Astrocyte (in vitro differentiated cells and primary cell): ENCODE measurements at regions not wholly inside any gene's neighbourhood (a gene's known extent, or its start where the extent isn't known, plus 50 kb on each side); places are given as distances from the start of the nearest gene placed in this dataset.

ENCODE experiments used
- DNase-seq: peaks from one replicate; pipeline ENCODE4 v3.0.0-alpha.2; 2010; ENCODE audit warnings: low read depth
- FAIRE-seq: peaks from 2 replicates; lab custom pipeline; 2011; peaks lifted over from hg19 to GRCh38; lab: Jason Lieb, UNC
- H2AFZ ChIP-seq: 2 replicates; pipeline ENCODE4 v1.6.0; 2012; ENCODE audit warnings: low read depth, low read length, inconsistent platforms
- H3K27ac ChIP-seq: 2 replicates; pipeline ENCODE4 v1.5.1; 2011; ENCODE audit warnings: low read depth, low read length, inconsistent platforms
- H3K27me3 ChIP-seq: 2 replicates; pipeline ENCODE4 v1.6.0; 2011; ENCODE audit warnings: low read length, inconsistent platforms; ENCODE audit not compliant: insufficient read depth
- H3K36me3 ChIP-seq: 2 replicates; pipeline ENCODE4 v1.5.1; 2011; ENCODE audit warnings: low read length, inconsistent platforms; ENCODE audit not compliant: insufficient read depth
- H3K4me1 ChIP-seq: 2 replicates; pipeline ENCODE4 v1.5.1; 2011; ENCODE audit warnings: low read length, inconsistent platforms; ENCODE audit not compliant: insufficient read depth
- H3K4me2 ChIP-seq: 2 replicates; pipeline ENCODE4 v1.6.0; 2012; ENCODE audit warnings: low read length, inconsistent platforms
- H3K4me3 ChIP-seq: 2 replicates; pipeline ENCODE4 v1.5.1; 2011; ENCODE audit warnings: low read depth, mild to moderate bottlenecking, low read length, inconsistent platforms; ENCODE audit not compliant: insufficient read depth
- H3K79me2 ChIP-seq: 2 replicates; pipeline ENCODE4 v1.6.0; 2012; ENCODE audit warnings: mild to moderate bottlenecking, low read length, inconsistent platforms; ENCODE audit not compliant: insufficient read depth
- H3K9ac ChIP-seq: 2 replicates; pipeline ENCODE4 v1.6.0; 2012; ENCODE audit warnings: mild to moderate bottlenecking, low read length, inconsistent platforms
- H3K9me3 ChIP-seq: 2 replicates; pipeline ENCODE4 v1.5.1; 2012; ENCODE audit warnings: low read depth, mild to moderate bottlenecking, low read length, inconsistent platforms; ENCODE audit not compliant: insufficient read depth
- H4K20me1 ChIP-seq: 2 replicates; pipeline ENCODE4 v1.6.0; 2012; ENCODE audit warnings: low read length, inconsistent platforms; ENCODE audit not compliant: insufficient read depth
- H3K27ac Mint-ChIP-seq: one replicate; pipeline ENCODE4 v1.8.0; 2021; ENCODE audit warnings: mild to moderate bottlenecking, mixed read lengths; ENCODE audit not compliant: unreplicated experiment
- H3K27me3 Mint-ChIP-seq: one replicate; pipeline ENCODE4 v1.8.0; 2021; ENCODE audit warnings: low read depth, mixed read lengths; ENCODE audit not compliant: unreplicated experiment
- H3K36me3 Mint-ChIP-seq: one replicate; pipeline ENCODE4 v1.8.0; 2021; ENCODE audit warnings: low read depth, mixed read lengths; ENCODE audit not compliant: unreplicated experiment
- H3K4me1 Mint-ChIP-seq: one replicate; pipeline ENCODE4 v1.8.0; 2021; ENCODE audit warnings: low read depth, mixed read lengths; ENCODE audit not compliant: unreplicated experiment
- H3K4me3 Mint-ChIP-seq: one replicate; pipeline ENCODE4 v1.8.0; 2021; ENCODE audit warnings: mild to moderate bottlenecking, moderate library complexity, mixed read lengths; ENCODE audit not compliant: unreplicated experiment
- H3K9me3 Mint-ChIP-seq: one replicate; pipeline ENCODE4 v1.8.0; 2021; ENCODE audit warnings: mild to moderate bottlenecking, mixed read lengths; ENCODE audit not compliant: unreplicated experiment
- CTCF ChIP-seq: IDR thresholded peaks from 2 replicates; pipeline ENCODE4 v1.5.1; 2011; ENCODE audit warnings: low read depth, mild to moderate bottlenecking, inconsistent platforms, low read length, moderate library complexity; ENCODE audit not compliant: insufficient read depth
- EZH2 ChIP-seq: IDR thresholded peaks from 2 replicates; pipeline ENCODE4 v1.6.1; 2012; ENCODE audit warnings: mild to moderate bottlenecking, low read length, inconsistent platforms; ENCODE audit not compliant: insufficient read depth

- Histone ChIP-seq H4K20me1 (no peaks in the 10 kb centered on the region), H3K4me1 (no peaks in the 10 kb centered on the region), H3K79me2 (no peaks in the 10 kb centered on the region), H3K27ac (no peak overlapping the region), H2AFZ (no peak overlapping the region), H3K36me3 (no peaks in the 10 kb centered on the region), H3K9ac (no peak overlapping the region), H3K4me3 (no peak overlapping the region), H3K4me2 (no peak overlapping the region), H3K9me3 (no peaks in the 10 kb centered on the region), H3K27me3 (no peaks in the 10 kb centered on the region)
- no peaks in the 10 kb centered on the region for H3K9me3 Mint-ChIP-seq
- no peak for DNase-seq
- TF ChIP-seq CTCF (no peak), EZH2 (no peak)
- FAIRE-seq, result no peak
- H3K27me3 Mint-ChIP-seq, result no peaks in the 10 kb centered on the region
- no peak overlapping the region for H3K4me3 Mint-ChIP-seq
- H3K4me1 Mint-ChIP-seq, result peaks cover 2% of the 10 kb centered on the region
- H3K36me3 Mint-ChIP-seq, result no peaks in the 10 kb centered on the region
- H3K27ac Mint-ChIP-seq, result no peak overlapping the region
Observed at GRCh38 chr6:120951258-120951657, 383.0 kb downstream of the TBC1D32 start.

GRCh38 chr6:120947111-120947510 lies 387.2 kb downstream of the TBC1D32 start:
- Histone ChIP-seq H3K4me3 (no peak overlapping the region), H4K20me1 (no peaks in the 10 kb centered on the region), H2AFZ (no peak overlapping the region), H3K4me2 (no peak overlapping the region), H3K9me3 (no peaks in the 10 kb centered on the region), H3K9ac (no peak overlapping the region), H3K27ac (no peak overlapping the region), H3K27me3 (no peaks in the 10 kb centered on the region), H3K4me1 (no peaks in the 10 kb centered on the region), H3K79me2 (no peaks in the 10 kb centered on the region), H3K36me3 (no peaks in the 10 kb centered on the region)
- no peaks in the 10 kb centered on the region for H3K27me3 Mint-ChIP-seq
- DNase-seq, result no peak
- H3K36me3 Mint-ChIP-seq, result no peaks in the 10 kb centered on the region
- FAIRE-seq, result no peak
- no peak for TF ChIP-seq CTCF
- no peak for TF ChIP-seq EZH2
- no peak overlapping the region for H3K4me3 Mint-ChIP-seq
- no peak overlapping the region for H3K27ac Mint-ChIP-seq
- no peaks in the 10 kb centered on the region for H3K9me3 Mint-ChIP-seq
- peaks cover 3% of the 10 kb centered on the region for H3K4me1 Mint-ChIP-seq

GRCh38 chr6:120945905-120946594 lies 388.2 kb downstream of the TBC1D32 start:
- TF ChIP-seq EZH2, result no peak
- TF ChIP-seq CTCF, result no peak
- H3K4me1 ChIP-seq, result no peaks in the 10 kb centered on the region
- DNase-seq, result no peak

More at GRCh38 chr6:120945905-120946594, 388.2 kb downstream of the TBC1D32 start:
- Mint-ChIP-seq H3K36me3 (no peaks in the 10 kb centered on the region), H3K27me3 (no peaks in the 10 kb centered on the region), H3K4me3 (no peak overlapping the region), H3K4me1 (peaks cover 3% of the 10 kb centered on the region), H3K9me3 (no peaks in the 10 kb centered on the region), H3K27ac (no peak overlapping the region)
- H3K36me3 ChIP-seq, result no peaks in the 10 kb centered on the region
- no peaks in the 10 kb centered on the region for H4K20me1 ChIP-seq
- no peaks in the 10 kb centered on the region for H3K79me2 ChIP-seq
- no peaks in the 10 kb centered on the region for H3K27me3 ChIP-seq
- no peak overlapping the region for H2AFZ ChIP-seq
- H3K9ac ChIP-seq, result no peak overlapping the region
- H3K4me3 ChIP-seq, result no peak overlapping the region
- H3K9me3 ChIP-seq, result no peaks in the 10 kb centered on the region
- H3K4me2 ChIP-seq, result no peak overlapping the region
- H3K27ac ChIP-seq, result no peak overlapping the region
- no peak for FAIRE-seq
